ENCODE measurements at regions not wholly inside any gene's neighbourhood (a gene's known extent, or its start where the extent isn't known, plus 50 kb on each side); places are given as distances from the start of the nearest gene placed in this dataset.

GRCh38 chr18:24633121-24633520 lies 172.7 kb downstream of the HRH4 start:
- WGBS, 2 donors, result 97% methylated on average over 3 of the region's 3 CpGs
- Histone ChIP-seq H3K4me3 (no peak overlapping the region), H3K9ac (ENCODE audit: insufficient read depth in 1 of 2, low read length in 2 of 2) (no peak overlapping the region), H3K27ac (ENCODE audit: low read depth in 1 of 2, low read length in 1 of 2) (no peak overlapping the region), H3K4me1 (ENCODE audit: control insufficient read depth in 5 of 5, insufficient read depth in 5 of 5, low read length in 5 of 5) (peaks cover 0 to 18% (median 7%) of the 10 kb centered on the region in 5 donors), H3K27me3 (ENCODE audit: control insufficient read depth in 3 of 3, insufficient read depth in 3 of 3, low read length in 2 of 3) (no peaks in the 10 kb centered on the region), H3K36me3 (ENCODE audit: control insufficient read depth in 4 of 4, insufficient read depth in 4 of 4, low read length in 4 of 4) (no peaks in the 10 kb centered on the region), H3K9me3 (ENCODE audit: control insufficient read depth in 4 of 4, insufficient read depth in 3 of 4, low read length in 3 of 4) (peaks cover 0 to 2% (median 0%) of the 10 kb centered on the region in 4 donors)
- TF ChIP-seq CTCF (IDR thresholded peaks at IDR 0.05; ENCODE audit: control extremely low read depth, extremely low read depth), result no peak
- no peak for ATAC-seq (ENCODE audit: insufficient read depth, low FRiP score)
- no peak for DNase-seq

GRCh38 chr18:24649571-24649970 lies 189.1 kb downstream of the HRH4 start:
- Histone ChIP-seq H3K9ac (ENCODE audit: insufficient read depth in 1 of 2, low read length in 2 of 2) (no peak overlapping the region), H3K4me1 (ENCODE audit: control insufficient read depth in 5 of 5, insufficient read depth in 5 of 5, low read length in 5 of 5) (peaks cover 0 to 4% (median 0%) of the 10 kb centered on the region in 5 donors), H3K36me3 (ENCODE audit: control insufficient read depth in 4 of 4, insufficient read depth in 4 of 4, low read length in 4 of 4) (no peaks in the 10 kb centered on the region), H3K4me3 (no peak overlapping the region), H3K27me3 (ENCODE audit: control insufficient read depth in 3 of 3, insufficient read depth in 3 of 3, low read length in 2 of 3) (no peaks in the 10 kb centered on the region), H3K9me3 (ENCODE audit: control insufficient read depth in 4 of 4, insufficient read depth in 3 of 4, low read length in 3 of 4) (peaks cover 0 to 6% (median 2%) of the 10 kb centered on the region in 4 donors), H3K27ac (ENCODE audit: low read depth in 1 of 2, low read length in 1 of 2) (no peak overlapping the region)
- TF ChIP-seq CTCF (IDR thresholded peaks at IDR 0.05; ENCODE audit: control extremely low read depth, extremely low read depth), result no peak
- ATAC-seq (ENCODE audit: insufficient read depth, low FRiP score) (no peak), DNase-seq (no peak)
- WGBS, 2 donors, result 85 to 92% methylated on average over 4 of the region's 4 CpGs

- no peak for TF ChIP-seq CTCF (IDR thresholded peaks at IDR 0.05; ENCODE audit: control extremely low read depth, extremely low read depth)
- H3K9me3 ChIP-seq (ENCODE audit: control insufficient read depth in 4 of 4, insufficient read depth in 3 of 4, low read length in 3 of 4), result peaks cover 0 to 6% (median 2%) of the 10 kb centered on the region in 4 donors
- H3K9ac ChIP-seq (ENCODE audit: insufficient read depth in 1 of 2, low read length in 2 of 2), result no peak overlapping the region
- no peaks in the 10 kb centered on the region for H3K27me3 ChIP-seq (ENCODE audit: control insufficient read depth in 3 of 3, insufficient read depth in 3 of 3, low read length in 2 of 3)
- H3K27ac ChIP-seq (ENCODE audit: low read depth in 1 of 2, low read length in 1 of 2), result no peak overlapping the region
- WGBS, 2 donors, result 74 to 90% methylated on average over 2 of the region's 2 CpGs
- H3K4me3 ChIP-seq, result no peak overlapping the region
- H3K36me3 ChIP-seq (ENCODE audit: control insufficient read depth in 4 of 4, insufficient read depth in 4 of 4, low read length in 4 of 4), result no peaks in the 10 kb centered on the region
- no peak for ATAC-seq (ENCODE audit: insufficient read depth, low FRiP score)
- no peak for DNase-seq
- peaks cover 0 to 4% (median 2%) of the 10 kb centered on the region in 5 donors for H3K4me1 ChIP-seq (ENCODE audit: control insufficient read depth in 5 of 5, insufficient read depth in 5 of 5, low read length in 5 of 5)
These were observed 191.0 kb downstream of the HRH4 start for GRCh38 chr18:24651434-24651833.

GRCh38 chr18:24656050-24656449 lies 195.6 kb downstream of the HRH4 start:
- H3K9ac ChIP-seq (ENCODE audit: insufficient read depth in 1 of 2, low read length in 2 of 2), result no peak overlapping the region
- DNase-seq (no peak), ATAC-seq (ENCODE audit: insufficient read depth, low FRiP score) (no peak)
- H3K4me3 ChIP-seq, result no peak overlapping the region
- no peak overlapping the region for H3K27ac ChIP-seq (ENCODE audit: low read depth in 1 of 2, low read length in 1 of 2)
- H3K36me3 ChIP-seq (ENCODE audit: control insufficient read depth in 4 of 4, insufficient read depth in 4 of 4, low read length in 4 of 4), result no peaks in the 10 kb centered on the region
- no peaks in the 10 kb centered on the region for H3K27me3 ChIP-seq (ENCODE audit: control insufficient read depth in 3 of 3, insufficient read depth in 3 of 3, low read length in 2 of 3)
- H3K4me1 ChIP-seq (ENCODE audit: control insufficient read depth in 5 of 5, insufficient read depth in 5 of 5, low read length in 5 of 5), result peaks cover 0 to 46% (median 4%) of the 10 kb centered on the region in 5 donors
- TF ChIP-seq CTCF (IDR thresholded peaks at IDR 0.05; ENCODE audit: control extremely low read depth, extremely low read depth), result no peak
- peaks cover 0 to 3% (median 1%) of the 10 kb centered on the region in 4 donors for H3K9me3 ChIP-seq (ENCODE audit: control insufficient read depth in 4 of 4, insufficient read depth in 3 of 4, low read length in 3 of 4)
- 66 to 80% methylated on average over 4 of the region's 4 CpGs for WGBS, 2 donors
